DND-41 (cell line): ENCODE measurements at regions not wholly inside any gene's neighbourhood (a gene's known extent, or its start where the extent isn't known, plus 50 kb on each side); places are given as distances from the start of the nearest gene placed in this dataset.

Experiments used
- ATAC-seq: fragments of 200-7000 bp; cut with Tn5 transposase; 3 replicates; pipeline ENCODE4 v1.9.1; 2021; ENCODE audit warnings: low read depth; ENCODE audit not compliant: insufficient read depth
- DNase-seq: peaks from one replicate; pipeline ENCODE4 v3.0.0-alpha.2; 2020
- H2AFZ ChIP-seq: 2 replicates; pipeline ENCODE4 v1.6.0; 2012; ENCODE audit warnings: low read depth, low read length
- H3K27ac ChIP-seq: 2 replicates; pipeline ENCODE4 v1.5.1; 2012; ENCODE audit warnings: low read length, inconsistent platforms
- H3K27me3 ChIP-seq: fragments of 200-600 bp; sonication (generic); 2 replicates; pipeline ENCODE4 v1.6.0; 2012; ENCODE audit warnings: low read length, mild to moderate bottlenecking, inconsistent platforms; ENCODE audit not compliant: insufficient read depth, poor library complexity
- H3K36me3 ChIP-seq: 2 replicates; pipeline ENCODE4 v1.5.1; 2012; ENCODE audit warnings: low read length, inconsistent platforms; ENCODE audit not compliant: insufficient read depth
- H3K4me1 ChIP-seq: 2 replicates; pipeline ENCODE4 v1.5.1; 2012; ENCODE audit warnings: mild to moderate bottlenecking, low read length; ENCODE audit not compliant: insufficient read depth
- H3K4me2 ChIP-seq: 2 replicates; pipeline ENCODE4 v1.6.0; 2012; ENCODE audit warnings: mild to moderate bottlenecking, moderate library complexity, low read length, inconsistent platforms; ENCODE audit not compliant: insufficient read depth
- H3K4me3 ChIP-seq, 2 experiments: fragments of 200-600 bp in 1 of 2; shearing (Covaris generic) in 1 of 2; 2 replicates each; pipeline ENCODE4 v1.5.1; 2012 to 2016; ENCODE audit warnings: inconsistent platforms in 2 of 2, low read length in 2 of 2, mild to moderate bottlenecking in 2 of 2, low read depth in 1 of 2, moderate library complexity in 1 of 2
- H3K79me2 ChIP-seq: 2 replicates; pipeline ENCODE4 v1.6.0; 2012; ENCODE audit warnings: low read length, inconsistent platforms; ENCODE audit not compliant: insufficient read depth
- H3K9ac ChIP-seq: 2 replicates; pipeline ENCODE4 v1.6.0; 2012; ENCODE audit warnings: low read depth, mild to moderate bottlenecking, inconsistent platforms, low read length, moderate library complexity
- H3K9me3 ChIP-seq: 2 replicates; pipeline ENCODE4 v1.5.1; 2012; ENCODE audit warnings: low read length, moderate library complexity, mild to moderate bottlenecking, inconsistent platforms; ENCODE audit not compliant: insufficient read depth, severe bottlenecking
- H4K20me1 ChIP-seq: 2 replicates; pipeline ENCODE4 v1.6.0; 2012; ENCODE audit warnings: low read length; ENCODE audit not compliant: insufficient read depth
- EZH2 ChIP-seq: IDR thresholded peaks from 3 replicates; pipeline ENCODE4 v1.6.1; 2012; ENCODE audit warnings: borderline replicate concordance, low read depth, mild to moderate bottlenecking, moderate library complexity, low read length, inconsistent platforms; ENCODE audit not compliant: severe bottlenecking
- TF ChIP-seq, protein P1 (sequence below): IDR thresholded peaks from 2 replicates; pipeline ENCODE4 v1.5.1; 2012; ENCODE audit warnings: borderline replicate concordance, low read length, moderate library complexity, mild to moderate bottlenecking; ENCODE audit not compliant: poor library complexity, severe bottlenecking; ENCODE audit errors: extremely low read depth

DNA sequence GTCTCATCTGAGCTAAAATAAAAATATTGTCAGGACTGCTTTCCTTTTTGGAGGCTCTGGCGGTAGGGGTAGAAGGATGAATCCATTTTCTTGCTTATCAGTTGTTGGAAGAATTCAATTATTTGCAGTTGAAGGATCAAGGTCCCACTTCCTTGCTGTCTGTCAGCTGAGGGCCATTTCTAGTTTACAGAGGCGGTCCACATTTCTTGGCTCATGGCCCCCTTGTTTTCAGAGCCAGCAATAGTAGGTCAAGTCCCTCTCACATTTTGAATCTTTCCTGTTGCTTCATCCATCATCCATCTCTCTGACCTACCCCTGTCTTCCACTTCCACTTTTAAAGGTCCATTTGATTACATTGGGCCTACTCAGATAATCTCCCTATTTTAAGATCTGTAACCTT lies 1099.3 kb upstream of the DIAPH2 start:
- no peaks in the 10 kb centered on the region for H3K27me3 ChIP-seq
- no peak overlapping the region for H3K4me3 ChIP-seq
- H4K20me1 ChIP-seq: no peaks in the 10 kb centered on the region
- H2AFZ ChIP-seq: no peak overlapping the region
- H3K9me3 ChIP-seq: no peaks in the 10 kb centered on the region
- no peak overlapping the region for H3K27ac ChIP-seq
- ATAC-seq (no peak), DNase-seq (no peak)
- no peaks in the 10 kb centered on the region for H3K4me1 ChIP-seq
- TF ChIP-seq, protein P1, sequence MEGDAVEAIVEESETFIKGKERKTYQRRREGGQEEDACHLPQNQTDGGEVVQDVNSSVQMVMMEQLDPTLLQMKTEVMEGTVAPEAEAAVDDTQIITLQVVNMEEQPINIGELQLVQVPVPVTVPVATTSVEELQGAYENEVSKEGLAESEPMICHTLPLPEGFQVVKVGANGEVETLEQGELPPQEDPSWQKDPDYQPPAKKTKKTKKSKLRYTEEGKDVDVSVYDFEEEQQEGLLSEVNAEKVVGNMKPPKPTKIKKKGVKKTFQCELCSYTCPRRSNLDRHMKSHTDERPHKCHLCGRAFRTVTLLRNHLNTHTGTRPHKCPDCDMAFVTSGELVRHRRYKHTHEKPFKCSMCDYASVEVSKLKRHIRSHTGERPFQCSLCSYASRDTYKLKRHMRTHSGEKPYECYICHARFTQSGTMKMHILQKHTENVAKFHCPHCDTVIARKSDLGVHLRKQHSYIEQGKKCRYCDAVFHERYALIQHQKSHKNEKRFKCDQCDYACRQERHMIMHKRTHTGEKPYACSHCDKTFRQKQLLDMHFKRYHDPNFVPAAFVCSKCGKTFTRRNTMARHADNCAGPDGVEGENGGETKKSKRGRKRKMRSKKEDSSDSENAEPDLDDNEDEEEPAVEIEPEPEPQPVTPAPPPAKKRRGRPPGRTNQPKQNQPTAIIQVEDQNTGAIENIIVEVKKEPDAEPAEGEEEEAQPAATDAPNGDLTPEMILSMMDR: no peak
- TF ChIP-seq EZH2: no peak
- no peaks in the 10 kb centered on the region for H3K36me3 ChIP-seq
- no peaks in the 10 kb centered on the region for H3K79me2 ChIP-seq
- H3K4me2 ChIP-seq: no peak overlapping the region
- no peak overlapping the region for H3K9ac ChIP-seq

DNA sequence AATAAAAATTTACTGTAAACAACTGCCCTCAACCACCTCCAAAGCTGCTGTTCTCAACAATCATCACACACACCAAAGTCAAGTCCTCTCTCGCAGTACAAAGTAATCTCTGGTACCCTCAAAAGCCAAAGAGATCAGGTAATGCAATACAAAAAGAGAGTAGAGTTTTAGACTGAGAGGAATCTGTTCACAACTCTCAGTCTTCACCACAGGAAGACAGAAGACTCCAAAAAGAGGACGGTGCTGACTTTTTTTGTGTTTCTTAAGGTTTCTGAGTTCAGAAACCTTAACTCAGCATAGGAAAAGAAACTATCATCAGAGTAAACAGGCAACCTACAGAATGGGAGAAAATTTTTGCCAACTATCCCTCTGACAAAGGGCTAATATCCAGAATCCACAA lies 1072.3 kb upstream of the DIAPH2 start:
- H3K27me3 ChIP-seq: no peaks in the 10 kb centered on the region
- H3K79me2 ChIP-seq: no peaks in the 10 kb centered on the region
- no peaks in the 10 kb centered on the region for H3K36me3 ChIP-seq
- no peak overlapping the region for H3K4me2 ChIP-seq
- TF ChIP-seq, protein P1: no peak
- TF ChIP-seq EZH2: no peak
- H3K4me3 ChIP-seq: no peak overlapping the region
- H3K9ac ChIP-seq: no peak overlapping the region
- no peak overlapping the region for H2AFZ ChIP-seq
- ATAC-seq (no peak), DNase-seq (no peak)
- no peak overlapping the region for H3K27ac ChIP-seq
- H3K4me1 ChIP-seq: no peaks in the 10 kb centered on the region
- H4K20me1 ChIP-seq: no peaks in the 10 kb centered on the region
- H3K9me3 ChIP-seq: no peaks in the 10 kb centered on the region

DNA sequence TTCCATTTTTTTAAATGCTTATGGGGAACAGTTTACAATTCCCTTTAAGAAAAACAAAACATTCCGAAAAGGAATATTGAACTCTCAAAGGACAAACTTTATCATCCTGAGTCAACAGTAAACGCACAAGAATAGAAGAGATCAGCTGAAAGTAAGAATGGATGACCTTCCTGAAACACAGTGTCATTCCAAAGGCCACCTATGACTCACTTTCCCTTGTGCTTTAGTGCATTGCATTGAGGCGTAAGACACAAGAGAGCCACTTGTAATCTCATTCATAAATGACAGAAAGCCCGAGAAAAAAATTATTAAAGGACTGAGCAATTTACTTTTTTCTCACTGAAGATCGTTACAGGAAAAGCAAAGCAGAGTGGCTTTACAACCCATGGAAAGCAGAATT lies 1062.4 kb upstream of the DIAPH2 start:
- no peak for TF ChIP-seq EZH2
- TF ChIP-seq, protein P1: no peak
- DNase-seq (no peak), ATAC-seq (no peak)
- Histone ChIP-seq H4K20me1 (no peaks in the 10 kb centered on the region), H3K27ac (no peak overlapping the region), H3K27me3 (no peaks in the 10 kb centered on the region), H3K79me2 (no peaks in the 10 kb centered on the region), H3K4me3 (no peak overlapping the region), H3K36me3 (no peaks in the 10 kb centered on the region), H3K4me1 (no peaks in the 10 kb centered on the region), H3K9ac (no peak overlapping the region), H3K9me3 (no peaks in the 10 kb centered on the region), H2AFZ (no peak overlapping the region), H3K4me2 (no peak overlapping the region)

DNA sequence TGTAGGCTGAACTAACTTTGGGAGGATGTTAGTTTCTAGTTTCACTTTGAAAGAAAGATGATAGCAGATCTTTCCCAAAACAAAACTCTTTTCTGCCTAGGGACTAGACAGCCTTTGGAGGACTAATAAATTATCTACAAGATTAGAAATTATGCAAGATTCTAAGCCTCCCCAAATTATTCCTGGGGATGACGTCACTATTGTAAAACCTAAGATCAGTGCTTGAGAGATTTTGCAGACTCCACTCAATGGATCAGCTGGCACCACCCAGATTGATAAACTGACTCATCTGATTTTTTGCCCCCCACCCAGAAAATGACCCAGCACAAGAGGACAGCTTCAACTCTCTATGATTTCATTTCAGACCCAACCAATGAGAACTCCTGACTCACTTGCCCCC lies 1057.9 kb upstream of the DIAPH2 start:
- H3K4me1 ChIP-seq: no peaks in the 10 kb centered on the region
- H2AFZ ChIP-seq: no peak overlapping the region
- DNase-seq (no peak), ATAC-seq (no peak)
- no peak overlapping the region for H3K9ac ChIP-seq
- no peaks in the 10 kb centered on the region for H3K9me3 ChIP-seq
- H3K4me2 ChIP-seq: no peak overlapping the region
- TF ChIP-seq, protein P1: no peak
- no peak for TF ChIP-seq EZH2
- no peak overlapping the region for H3K27ac ChIP-seq
- H3K79me2 ChIP-seq: no peaks in the 10 kb centered on the region
- no peaks in the 10 kb centered on the region for H3K36me3 ChIP-seq
- no peak overlapping the region for H3K4me3 ChIP-seq
- H4K20me1 ChIP-seq: no peaks in the 10 kb centered on the region
- H3K27me3 ChIP-seq: no peaks in the 10 kb centered on the region
